Hematopoietic multipotent progenitor cell treated with erythropoietin and hydrocortisone succinate and interleukin-3 and kit ligand, for 6 days (in vitro differentiated cells): ENCODE measurements at regions not wholly inside any gene's neighbourhood (a gene's known extent, or its start where the extent isn't known, plus 50 kb on each side); places are given as distances from the start of the nearest gene placed in this dataset.

Source experiments
- DNase-seq: peaks from one replicate; pipeline ENCODE4 v3.0.0-alpha.2; 2015

- DNase-seq: no peak
Measured at GRCh38 chr5:9720361-9720760, 90.2 kb upstream of the TAS2R1 start.

- DNase-seq: no peak
Measured at GRCh38 chr5:9716838-9717281, 86.7 kb upstream of the TAS2R1 start.

DNA sequence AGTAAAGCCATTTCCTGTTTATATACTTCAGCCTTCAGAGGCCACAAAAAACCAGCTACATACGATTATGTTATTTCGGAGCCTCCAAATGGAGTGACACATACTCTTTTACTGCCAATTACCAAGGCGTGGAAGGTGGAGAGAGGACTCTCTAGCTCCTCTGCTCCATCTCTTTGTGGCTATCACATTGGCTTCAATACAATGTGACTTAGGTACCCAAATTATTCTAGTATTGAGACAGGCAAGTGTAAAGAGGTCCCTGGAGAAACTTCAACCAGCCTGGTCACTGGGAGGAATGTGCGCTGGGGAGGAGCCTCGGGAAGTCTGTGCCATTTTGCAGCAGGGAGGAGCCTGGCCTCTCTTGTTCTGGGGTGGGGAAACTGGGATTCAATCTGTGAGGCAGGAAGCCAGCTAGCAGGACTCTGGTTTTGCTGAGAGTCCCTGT is 85.8 kb upstream of the TAS2R1 start:
- DNase-seq: no peak

- DNase-seq: no peak
Measured at GRCh38 chr5:9713959-9714586, 83.9 kb upstream of the TAS2R1 start.

- DNase-seq: no peak
Measured at GRCh38 chr5:9713356-9713755, 83.2 kb upstream of the TAS2R1 start.

GRCh38 chr5:9712911-9713310 is 82.8 kb upstream of the TAS2R1 start:
- no peak for DNase-seq

- DNase-seq: no peak
Measured at GRCh38 chr5:9712506-9712905, 82.4 kb upstream of the TAS2R1 start.

- no peak for DNase-seq
Measured at GRCh38 chr5:9710069-9710468, 79.9 kb upstream of the TAS2R1 start.

GRCh38 chr5:9707732-9708462 is 77.7 kb upstream of the TAS2R1 start:
- no peak for DNase-seq

DNA sequence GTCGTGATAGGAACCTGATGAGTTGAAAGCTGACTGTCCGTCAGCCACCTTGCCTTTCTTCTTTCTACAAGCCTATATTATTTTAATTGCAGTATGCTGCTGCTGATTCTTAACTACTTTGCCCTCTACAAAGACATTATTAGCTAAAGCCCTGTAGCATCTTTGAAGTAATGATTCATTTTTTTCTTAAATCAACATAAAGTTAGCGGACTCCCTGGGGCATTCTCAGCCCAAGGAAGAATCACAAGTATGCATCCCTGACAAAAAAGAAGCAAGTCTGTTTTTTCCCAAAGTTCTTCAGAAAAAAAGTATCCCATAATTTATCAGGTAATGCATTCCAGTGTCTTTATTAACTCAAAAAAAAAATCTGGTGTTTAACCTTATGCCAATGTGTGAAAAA is 69.5 kb upstream of the TAS2R1 start:
- no peak for DNase-seq

DNA sequence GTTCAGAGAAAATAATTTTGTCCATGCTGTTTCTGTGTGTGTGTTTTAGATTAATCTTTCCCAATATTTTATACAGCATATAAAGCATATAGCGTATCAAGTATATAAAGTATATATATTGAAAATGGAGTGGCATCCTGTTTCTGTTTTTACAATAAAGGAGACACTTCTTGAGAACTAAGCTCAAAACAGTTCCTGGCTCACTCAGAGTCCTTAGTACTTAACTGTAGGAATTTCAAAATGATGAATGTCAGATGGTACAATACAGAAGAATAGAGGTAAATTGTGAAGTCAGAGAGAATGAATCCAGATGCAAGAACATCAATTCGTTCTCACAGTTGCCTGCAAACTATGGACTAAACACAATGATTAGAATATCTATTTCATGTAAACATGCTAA is 68.7 kb upstream of the TAS2R1 start:
- DNase-seq: no peak

GRCh38 chr5:9698125-9698826 is 68.1 kb upstream of the TAS2R1 start:
- DNase-seq: no peak

DNA sequence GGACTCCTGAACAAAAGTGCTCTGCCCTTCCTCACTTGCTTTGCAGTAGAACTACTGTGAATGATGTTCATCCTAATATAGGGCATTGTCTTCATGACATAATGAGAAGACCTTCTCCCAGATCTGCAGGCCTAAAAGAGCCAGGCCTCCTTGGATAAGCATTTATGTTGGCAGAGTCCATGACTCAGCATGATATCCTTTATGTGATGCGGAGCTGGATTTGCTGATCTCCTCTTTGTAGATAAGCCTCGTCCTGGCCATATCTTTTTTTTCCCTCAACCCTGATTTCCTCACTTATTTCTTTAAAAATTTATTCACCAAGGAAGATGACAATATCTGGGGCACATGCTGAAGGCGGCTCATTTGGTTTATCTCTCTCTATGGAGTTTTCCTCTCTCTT is 62.4 kb upstream of the TAS2R1 start:
- no peak for DNase-seq

- no peak for DNase-seq
Measured at GRCh38 chr5:9691261-9691660, 61.1 kb upstream of the TAS2R1 start.

GRCh38 chr5:9690751-9691150 is 60.6 kb upstream of the TAS2R1 start:
- no peak for DNase-seq

DNA sequence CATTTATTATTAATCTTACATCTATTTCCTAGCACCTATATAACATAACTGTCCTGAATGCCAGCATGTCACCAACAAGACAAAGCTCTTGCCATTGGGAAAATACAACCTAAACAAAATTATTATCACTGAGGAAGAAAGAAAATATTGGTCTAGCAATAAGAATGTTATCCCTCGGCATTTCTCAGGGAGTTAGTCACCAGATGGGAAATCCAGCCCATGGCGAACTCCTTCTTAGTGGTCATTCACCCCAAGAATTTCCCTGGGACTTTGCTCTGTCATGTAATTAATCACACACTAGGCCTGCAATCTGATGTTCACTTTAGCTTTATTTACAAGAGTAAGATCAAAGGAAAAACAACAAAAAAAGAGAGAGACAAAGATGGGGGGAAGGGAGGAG is 56.1 kb upstream of the TAS2R1 start:
- DNase-seq: no peak

DNA sequence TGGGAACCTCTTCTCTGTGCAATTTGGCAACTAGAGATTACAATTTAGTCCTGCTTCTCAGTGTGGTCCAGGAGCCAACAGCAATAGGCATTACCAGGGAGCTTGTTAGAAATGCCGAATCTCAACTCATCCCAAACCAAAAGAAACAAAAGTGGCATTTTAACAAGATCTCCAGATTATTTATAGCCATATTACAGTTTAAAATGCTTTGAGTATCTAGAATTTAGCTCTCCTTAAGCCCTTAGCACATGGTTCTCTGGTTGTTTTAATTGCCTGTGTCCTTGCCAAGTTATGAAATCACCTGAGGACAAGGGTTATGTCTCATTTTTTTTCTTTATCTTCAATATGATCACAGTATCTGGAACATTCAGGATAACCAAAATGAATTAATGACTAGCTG is 51.6 kb upstream of the TAS2R1 start:
- no peak for DNase-seq
